Fibroblast of skin of left quadriceps (primary cell): ENCODE measurements at regions not wholly inside any gene's neighbourhood (a gene's known extent, or its start where the extent isn't known, plus 50 kb on each side); places are given as distances from the start of the nearest gene placed in this dataset.
"Not testable (repeated sequence)": the region's sequence is repeated elsewhere in the genome, so short reads cannot be mapped to it uniquely, and the experiment has no call there.

ENCODE experiments used
- DNase-seq, 2 experiments: peaks; one replicate each; pipeline ENCODE4 v3.0.0-alpha.2; 2013; ENCODE audit warnings: low read depth in 2 of 2

GRCh38 chr12:131541512-131541911 lies 169.4 kb upstream of the SFSWAP start:
- DNase-seq, result not testable (repeated sequence)

- DNase-seq, result no peak
Measured at GRCh38 chr12:131542351-131542750, 168.5 kb upstream of the SFSWAP start.

GRCh38 chr12:131543040-131543439 lies 167.8 kb upstream of the SFSWAP start:
- DNase-seq, result no peak

- DNase-seq, result no peak
Measured at GRCh38 chr12:131547555-131547954, 163.3 kb upstream of the SFSWAP start.

GRCh38 chr12:131550121-131550520 lies 160.8 kb upstream of the SFSWAP start:
- DNase-seq, result no peak

GRCh38 chr12:131551675-131552491 lies 159.0 kb upstream of the SFSWAP start:
- no peak for DNase-seq

- DNase-seq, result no peak
Measured at GRCh38 chr12:131552492-131552863, 158.4 kb upstream of the SFSWAP start.

GRCh38 chr12:131553096-131553777 lies 157.7 kb upstream of the SFSWAP start:
- no peak for DNase-seq

- no peak for DNase-seq
Measured at GRCh38 chr12:131555197-131555846, 155.6 kb upstream of the SFSWAP start.

GRCh38 chr12:131555866-131556265 lies 155.0 kb upstream of the SFSWAP start:
- DNase-seq, result no peak

GRCh38 chr12:131557078-131557709 lies 153.7 kb upstream of the SFSWAP start:
- DNase-seq, result no peak

- DNase-seq, result no peak
Measured at GRCh38 chr12:131559517-131560516, 151.1 kb upstream of the SFSWAP start.

GRCh38 chr12:131561051-131561450 lies 149.8 kb upstream of the SFSWAP start:
- no peak for DNase-seq

- DNase-seq, result no peak
Measured at GRCh38 chr12:131561891-131562684, 148.8 kb upstream of the SFSWAP start.

- DNase-seq, result not testable (repeated sequence)
Measured at GRCh38 chr12:131564138-131564727, 146.7 kb upstream of the SFSWAP start.

GRCh38 chr12:131564845-131565244 lies 146.0 kb upstream of the SFSWAP start:
- no peak for DNase-seq

GRCh38 chr12:131565267-131566015 lies 145.4 kb upstream of the SFSWAP start:
- DNase-seq, result no peak

GRCh38 chr12:131568336-131568735 lies 142.6 kb upstream of the SFSWAP start:
- no peak for DNase-seq

GRCh38 chr12:131570596-131570995 lies 140.3 kb upstream of the SFSWAP start:
- no peak for DNase-seq
